Aorta (tissue), 5 donors: ENCODE measurements at regions not wholly inside any gene's neighbourhood (a gene's known extent, or its start where the extent isn't known, plus 50 kb on each side); places are given as distances from the start of the nearest gene placed in this dataset.

Experiments used
- ATAC-seq: fragments of 200-7000 bp; cut with Tn5 transposase; one replicate; pipeline ENCODE4 v1.9.1; 2022; ENCODE audit warnings: moderate library complexity; ENCODE audit not compliant: low FRiP score
- DNase-seq, 2 donors: peaks; one replicate each; pipeline ENCODE4 v3.0.0-alpha.2; 2020
- H3K27ac ChIP-seq, 2 donors: one replicate each; pipeline ENCODE4 v1.5.1; 2013; ENCODE audit warnings: low read length in 2 of 2, mild to moderate bottlenecking in 2 of 2, moderate library complexity in 2 of 2, control low read depth in 1 of 2, inconsistent platforms in 1 of 2, low read depth in 1 of 2
- H3K27me3 ChIP-seq, 2 donors: one replicate each; pipeline ENCODE4 v1.6.1; 2013; ENCODE audit warnings: control low read depth in 1 of 2, low read length in 1 of 2, mild to moderate bottlenecking in 1 of 2, moderate library complexity in 1 of 2; ENCODE audit not compliant: insufficient read depth in 2 of 2, control insufficient read depth in 1 of 2
- H3K36me3 ChIP-seq, 2 donors: one replicate each; pipeline ENCODE4 v1.6.1; 2013; ENCODE audit warnings: control low read depth in 1 of 2, low read length in 1 of 2, mild to moderate bottlenecking in 1 of 2; ENCODE audit not compliant: insufficient read depth in 2 of 2, control insufficient read depth in 1 of 2
- H3K4me1 ChIP-seq, 2 donors: one replicate each; pipeline ENCODE4 v1.6.1; 2013; ENCODE audit warnings: low read length in 2 of 2, control low read depth in 1 of 2, mild to moderate bottlenecking in 1 of 2, moderate library complexity in 1 of 2; ENCODE audit not compliant: insufficient read depth in 2 of 2, control insufficient read depth in 1 of 2
- H3K4me3 ChIP-seq, 2 donors: one replicate each; pipeline ENCODE4 v1.5.1; 2013; ENCODE audit warnings: low read length in 2 of 2, control low read depth in 1 of 2, mild to moderate bottlenecking in 1 of 2
- H3K9me3 ChIP-seq: one replicate; pipeline ENCODE4 v1.6.1; 2013; ENCODE audit warnings: mild to moderate bottlenecking, low read length; ENCODE audit not compliant: control insufficient read depth
- WGBS, 2 donors: extraction: QIAGEN DNeasy Blood & Tissue Kit; methylation state at CpG; one replicate each; pipeline ENCODE4 v1.1.7; 2013; 5-methylcytosine and 5-hydroxymethylcytosine counted together
- intact Hi-C, 2 donors: fragments of 100-400 bp; cut with DNase I; formaldehyde crosslinking; loops; one replicate each; pipeline versions ENCODE4 v1.14.2 to v1.15.0; 2022
- donor health status: healthy with polysubstance abuse.
- donor health status: Bipolar disorder and iron deficiency.
- donor health status: DM: no; HTN: no; CAD: no.
- donor health status: DM: no; HTN: no; CAD: no.
- donor health status: DM: yes; HTN: yes; CAD: no.

- intact Hi-C loops: no loop called here
- no peaks in the 10 kb centered on the region for H3K9me3 ChIP-seq
- no peaks in the 10 kb centered on the region for H3K36me3 ChIP-seq
- DNase-seq (no peak), ATAC-seq (no peak)
- 36 to 49% methylated on average over 3 of the region's 3 CpGs for WGBS, 2 donors
- no peak overlapping the region for H3K4me3 ChIP-seq
- H3K27ac ChIP-seq: no peak overlapping the region
- no peaks in the 10 kb centered on the region for H3K4me1 ChIP-seq
- no peaks in the 10 kb centered on the region for H3K27me3 ChIP-seq
Measured at GRCh38 chr22:49230194-49230577, 597.5 kb downstream of the BRD1 start.

- Histone ChIP-seq H3K27me3 (no peaks in the 10 kb centered on the region), H3K4me1 (no peaks in the 10 kb centered on the region), H3K27ac (no peak overlapping the region), H3K36me3 (no peaks in the 10 kb centered on the region), H3K4me3 (no peak overlapping the region), H3K9me3 (no peaks in the 10 kb centered on the region)
- ATAC-seq (no peak), DNase-seq (no peak)
- WGBS, 2 donors: 64 to 67% methylated on average over 10 of the region's 10 CpGs
- intact Hi-C loops: no loop called here
Measured at GRCh38 chr22:49229483-49230193, 598.0 kb downstream of the BRD1 start.

- Histone ChIP-seq H3K36me3 (no peaks in the 10 kb centered on the region), H3K9me3 (no peaks in the 10 kb centered on the region), H3K4me1 (no peaks in the 10 kb centered on the region), H3K27ac (no peak overlapping the region), H3K27me3 (no peaks in the 10 kb centered on the region), H3K4me3 (no peak overlapping the region)
- ATAC-seq: no peak
- 69 to 81% methylated on average over 6 of the region's 6 CpGs for WGBS, 2 donors
- DNase-seq: no peak
- intact Hi-C loops: no loop called here
Measured at GRCh38 chr22:49228431-49229037, 599.1 kb downstream of the BRD1 start.

GRCh38 chr22:49227670-49228069, 600.0 kb downstream of the BRD1 start:
- intact Hi-C loops: no loop called here
- ATAC-seq: no peak
- H3K27me3 ChIP-seq: no peaks in the 10 kb centered on the region
- H3K9me3 ChIP-seq: no peaks in the 10 kb centered on the region
- WGBS, 2 donors: 55 to 60% methylated on average over 6 of the region's 6 CpGs
- no peak overlapping the region for H3K27ac ChIP-seq
- DNase-seq: peak in 1 of 2 donors; percentile 15
- no peak overlapping the region for H3K4me3 ChIP-seq
- H3K36me3 ChIP-seq: no peaks in the 10 kb centered on the region
- H3K4me1 ChIP-seq: no peaks in the 10 kb centered on the region

GRCh38 chr22:49226096-49226495, 601.6 kb downstream of the BRD1 start:
- intact Hi-C loops: no loop called here

GRCh38 chr22:49224243-49224642, 603.4 kb downstream of the BRD1 start:
- ATAC-seq (no peak), DNase-seq (no peak)
- Histone ChIP-seq H3K36me3 (no peaks in the 10 kb centered on the region), H3K4me1 (no peaks in the 10 kb centered on the region), H3K27me3 (peaks cover 0 to under 1% of the 10 kb centered on the region in 2 donors), H3K4me3 (no peak overlapping the region), H3K9me3 (no peaks in the 10 kb centered on the region), H3K27ac (no peak overlapping the region)
- 77 to 80% methylated on average over 4 of the region's 4 CpGs for WGBS, 2 donors
- intact Hi-C loops: no loop called here

More at GRCh38 chr22:49226096-49226495, 601.6 kb downstream of the BRD1 start:
- H3K27ac ChIP-seq: no peak overlapping the region
- no peaks in the 10 kb centered on the region for H3K9me3 ChIP-seq
- H3K36me3 ChIP-seq: no peaks in the 10 kb centered on the region
- no peaks in the 10 kb centered on the region for H3K4me1 ChIP-seq
- no peak overlapping the region for H3K4me3 ChIP-seq
- DNase-seq: no peak
- no peak for ATAC-seq
- 66 to 68% methylated on average over 6 of the region's 6 CpGs for WGBS, 2 donors
- no peaks in the 10 kb centered on the region for H3K27me3 ChIP-seq

GRCh38 chr22:49218142-49218541, 609.5 kb downstream of the BRD1 start:
- H3K4me3 ChIP-seq: no peak overlapping the region
- no peaks in the 10 kb centered on the region for H3K36me3 ChIP-seq
- DNase-seq: peak in 1 of 2 donors; percentile 42
- intact Hi-C loops: no loop called here
- 84 to 92% methylated on average over 12 of the region's 12 CpGs for WGBS, 2 donors
- H3K27me3 ChIP-seq: peaks cover 2 to 5% of the 10 kb centered on the region in 2 donors
- no peak for ATAC-seq
- peaks cover 1% of the 10 kb centered on the region for H3K9me3 ChIP-seq
- H3K27ac ChIP-seq: no peak overlapping the region
- H3K4me1 ChIP-seq: no peaks in the 10 kb centered on the region

GRCh38 chr22:49216579-49216978, 611.1 kb downstream of the BRD1 start:
- Histone ChIP-seq H3K27ac (no peak overlapping the region), H3K4me1 (no peaks in the 10 kb centered on the region), H3K27me3 (peaks cover 2 to 5% of the 10 kb centered on the region in 2 donors), H3K9me3 (peaks cover 1% of the 10 kb centered on the region), H3K36me3 (no peaks in the 10 kb centered on the region), H3K4me3 (no peak overlapping the region)
- 62 to 64% methylated on average over 5 of the region's 5 CpGs for WGBS, 2 donors
- intact Hi-C loops: no loop called here
- no peak for ATAC-seq
- DNase-seq: peak in 1 of 2 donors; percentile 23

GRCh38 chr22:49215840-49216239, 611.8 kb downstream of the BRD1 start:
- no peak for ATAC-seq
- H3K4me1 ChIP-seq: no peaks in the 10 kb centered on the region
- DNase-seq: peak in 1 of 2 donors; percentile 12
- H3K4me3 ChIP-seq: no peak overlapping the region
- H3K27me3 ChIP-seq: peaks cover 2 to 5% of the 10 kb centered on the region in 2 donors
- intact Hi-C loops: no loop called here
- peaks cover 1% of the 10 kb centered on the region for H3K9me3 ChIP-seq
- no peaks in the 10 kb centered on the region for H3K36me3 ChIP-seq
- H3K27ac ChIP-seq: no peak overlapping the region
- WGBS, 2 donors: 86 to 87% methylated on average over 9 of the region's 9 CpGs
